CD4-positive, alpha-beta T cell treated with Interleukin-4 for 4 hours (primary cell): ENCODE measurements at regions not wholly inside any gene's neighbourhood (a gene's known extent, or its start where the extent isn't known, plus 50 kb on each side); places are given as distances from the start of the nearest gene placed in this dataset.
"Not testable (repeated sequence)": the region's sequence is repeated elsewhere in the genome, so short reads cannot be mapped to it uniquely, and the experiment has no call there.

Experiments
- DNase-seq: peaks from one replicate; pipeline ENCODE4 v3.0.0-alpha.2; 2020

DNA sequence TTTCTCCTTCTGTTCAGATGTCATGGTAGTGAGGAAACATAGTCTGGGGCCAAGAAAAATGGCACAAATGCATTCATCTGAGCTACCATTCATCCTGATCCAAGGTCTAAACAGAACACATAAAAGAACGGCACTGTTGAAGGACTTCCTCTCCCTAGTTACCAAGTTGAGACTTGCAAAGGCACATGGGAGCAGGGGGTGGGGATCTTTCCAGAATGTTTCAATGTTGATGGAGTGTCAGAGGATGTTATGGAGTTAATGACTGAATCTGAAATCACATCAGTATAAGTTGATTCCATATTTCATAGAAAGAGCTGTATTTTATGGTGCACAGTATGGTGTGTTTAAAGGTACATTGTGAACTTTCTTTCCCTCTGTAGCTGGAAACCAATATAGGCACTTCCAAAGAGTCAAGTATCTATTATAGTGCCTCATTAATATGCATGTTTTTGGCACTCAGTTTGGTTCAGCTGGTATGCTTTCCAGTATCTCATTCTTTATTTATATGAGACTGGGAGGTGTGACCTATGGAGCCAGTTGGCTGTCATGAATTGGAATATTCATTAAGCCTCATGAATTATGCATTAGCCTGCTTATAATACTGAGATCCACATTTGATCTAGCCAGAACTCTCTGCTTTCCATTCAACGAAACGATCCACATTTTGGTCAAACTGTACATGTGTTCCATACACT lies 603.0 kb downstream of the NR2F1-AS1 start:
- DNase-seq: no peak

DNA sequence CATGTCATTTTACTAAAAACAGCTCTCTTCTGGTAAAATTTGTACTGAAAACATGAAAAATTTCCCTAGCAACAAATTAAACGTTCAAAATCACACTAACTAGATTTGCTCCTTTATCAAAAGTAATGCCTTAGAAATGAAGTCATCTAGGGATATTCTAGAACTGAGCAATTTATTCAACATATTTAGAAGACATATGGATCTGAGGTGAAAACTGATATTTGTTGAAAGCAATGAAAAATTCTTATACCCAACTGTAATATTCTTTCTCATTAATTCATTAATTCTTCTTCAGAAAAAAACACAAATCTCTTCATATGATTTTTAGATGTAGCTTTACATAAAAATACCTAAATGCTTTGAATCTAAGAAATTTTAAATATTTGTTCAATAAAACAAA lies 604.9 kb downstream of the NR2F1-AS1 start:
- no peak for DNase-seq

DNA sequence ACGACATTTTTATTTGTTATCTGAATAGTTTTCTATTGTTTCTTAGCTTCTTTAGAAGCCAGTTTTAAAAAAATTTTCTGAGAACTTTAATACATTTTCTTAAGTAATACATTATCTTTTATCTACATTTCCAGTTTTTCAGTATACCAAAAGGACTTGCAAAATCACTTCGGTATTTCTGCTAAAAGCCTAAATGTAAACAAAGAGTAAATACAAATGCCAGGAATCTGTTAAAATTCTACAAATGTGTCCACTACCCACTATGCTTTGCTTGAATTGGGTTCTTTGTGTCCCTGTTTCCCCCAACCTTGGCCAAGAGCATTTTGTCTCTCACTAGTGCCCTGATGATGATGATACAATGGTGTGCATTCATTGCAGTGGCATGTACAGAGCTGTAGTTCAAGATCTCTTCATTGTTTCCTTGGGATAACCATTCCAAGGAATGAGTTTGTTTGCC lies 611.2 kb downstream of the NR2F1-AS1 start:
- DNase-seq: no peak

GRCh38 chr5:92969191-92969780 lies 611.7 kb downstream of the NR2F1-AS1 start:
- DNase-seq: no peak

GRCh38 chr5:92963800-92964199 lies 617.2 kb downstream of the NR2F1-AS1 start:
- no peak for DNase-seq

DNA sequence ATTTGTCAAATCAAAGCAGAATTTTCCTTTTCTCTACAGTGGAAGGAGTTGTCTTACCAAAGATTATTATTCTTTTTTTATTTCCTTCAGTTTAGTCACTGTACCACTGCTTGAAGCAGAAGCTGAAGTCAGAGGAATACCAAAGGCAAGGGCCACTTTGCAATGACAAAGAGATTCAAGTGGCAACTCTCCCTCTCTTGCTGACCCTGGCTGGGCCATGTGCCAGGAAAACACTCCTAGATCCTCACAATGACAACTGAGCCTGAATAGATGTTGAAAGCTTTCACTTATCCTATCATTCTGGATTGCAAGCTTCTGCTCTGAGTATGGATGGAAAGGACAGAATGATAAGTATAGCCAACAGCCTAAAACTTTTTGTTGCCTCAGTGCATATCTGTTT lies 618.3 kb downstream of the NR2F1-AS1 start:
- DNase-seq: no peak

- DNase-seq: no peak
Measured at GRCh38 chr5:92956886-92957285, 624.1 kb downstream of the NR2F1-AS1 start.

DNA sequence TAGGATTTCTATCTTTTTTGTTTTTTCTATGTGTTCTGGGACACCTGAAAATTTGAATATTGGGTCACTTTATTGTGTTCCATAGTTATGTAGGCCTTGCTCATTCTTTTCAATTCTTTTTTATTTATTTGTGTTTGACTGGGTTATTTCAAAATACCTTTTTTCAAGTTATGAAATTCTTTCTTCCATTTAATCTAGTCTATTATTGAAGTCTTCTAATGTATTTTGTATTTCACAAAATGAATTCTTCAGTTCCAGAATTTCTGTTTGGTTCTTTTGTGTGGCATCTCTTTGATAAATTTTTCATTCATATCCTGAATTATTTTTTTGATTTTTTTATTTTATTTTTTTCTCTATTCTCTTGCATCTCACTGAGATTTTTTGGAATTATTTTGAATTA lies 628.8 kb downstream of the NR2F1-AS1 start:
- DNase-seq: no peak

DNA sequence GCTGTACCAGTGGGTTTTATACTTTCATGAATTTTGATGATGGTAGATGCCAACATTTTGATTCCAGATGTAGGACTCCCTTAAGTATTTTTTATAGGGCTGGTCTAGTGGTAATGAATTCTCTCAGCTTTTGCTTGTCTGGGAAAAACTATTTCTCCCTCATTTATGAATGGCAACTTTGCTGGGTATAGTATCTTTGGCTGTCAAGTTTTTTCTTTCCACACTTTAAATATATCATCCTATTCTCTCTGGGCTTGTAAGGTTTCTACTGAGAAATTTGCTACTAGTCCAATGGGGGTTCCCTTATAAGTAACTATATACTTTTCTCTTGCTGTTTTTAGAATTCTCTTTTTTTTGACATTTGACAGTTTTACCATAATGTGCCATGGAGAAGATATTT lies 629.3 kb downstream of the NR2F1-AS1 start:
- no peak for DNase-seq

DNA sequence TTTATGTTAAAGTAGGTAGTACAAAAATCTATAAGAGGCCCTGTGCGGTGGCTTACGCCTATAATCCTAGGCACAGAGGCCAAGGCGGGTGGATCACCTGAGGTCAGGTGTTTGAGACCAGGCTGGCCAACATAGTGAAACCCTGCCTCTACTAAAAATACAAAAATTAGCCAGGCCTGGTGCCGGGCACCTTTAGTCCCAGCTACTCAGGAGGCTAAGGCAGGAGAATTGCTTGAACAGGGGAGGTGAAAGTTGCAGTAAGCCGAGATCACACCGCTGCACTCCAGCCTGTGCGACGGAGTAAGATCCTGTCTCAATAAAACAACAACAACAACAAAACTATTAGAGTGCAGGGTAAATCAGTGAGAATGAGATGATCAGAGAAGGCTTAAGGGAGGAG lies 634.5 kb downstream of the NR2F1-AS1 start:
- DNase-seq: no peak

GRCh38 chr5:92945605-92946097 lies 635.4 kb downstream of the NR2F1-AS1 start:
- DNase-seq: no peak

GRCh38 chr5:92944903-92945604 lies 636.0 kb downstream of the NR2F1-AS1 start:
- DNase-seq: no peak

DNA sequence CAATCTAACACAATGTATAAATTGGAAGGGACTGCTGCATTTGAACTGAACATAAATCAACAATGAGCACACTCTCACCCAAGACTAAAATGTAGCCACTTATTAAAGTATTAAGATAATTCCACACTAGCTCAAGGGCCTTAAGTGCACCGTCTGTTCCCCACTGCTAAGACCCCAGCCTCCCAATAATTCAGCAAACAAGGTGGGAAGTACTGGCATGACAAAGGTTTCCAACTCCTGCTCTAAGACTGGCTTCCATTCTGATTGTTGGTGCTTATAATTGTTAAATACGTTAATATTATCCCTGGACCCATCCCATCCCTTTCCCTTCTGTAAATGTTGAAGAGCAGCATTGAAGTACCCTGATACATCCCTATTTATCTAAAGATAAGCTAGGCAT lies 636.7 kb downstream of the NR2F1-AS1 start:
- DNase-seq: no peak

GRCh38 chr5:92942762-92943161 lies 638.3 kb downstream of the NR2F1-AS1 start:
- DNase-seq: no peak

DNA sequence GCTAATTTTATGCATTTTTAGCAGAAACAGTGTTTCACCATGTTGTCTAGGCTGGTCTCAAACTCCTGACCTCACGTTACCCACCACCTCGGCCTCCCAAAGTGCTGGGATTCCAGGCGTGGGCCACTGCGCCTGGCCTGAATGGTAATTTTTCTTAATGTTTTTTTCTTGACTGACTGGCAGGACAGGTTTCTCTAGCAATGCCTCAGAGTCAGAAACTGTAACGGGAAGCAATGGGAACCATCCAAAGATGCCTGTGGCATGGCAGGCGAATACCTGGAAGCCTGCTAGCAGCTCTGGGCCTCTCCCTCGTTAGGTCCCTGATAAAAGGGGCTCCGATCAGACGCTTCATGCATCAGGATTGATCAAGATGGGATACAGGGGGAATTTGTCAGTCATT lies 639.2 kb downstream of the NR2F1-AS1 start:
- no peak for DNase-seq

DNA sequence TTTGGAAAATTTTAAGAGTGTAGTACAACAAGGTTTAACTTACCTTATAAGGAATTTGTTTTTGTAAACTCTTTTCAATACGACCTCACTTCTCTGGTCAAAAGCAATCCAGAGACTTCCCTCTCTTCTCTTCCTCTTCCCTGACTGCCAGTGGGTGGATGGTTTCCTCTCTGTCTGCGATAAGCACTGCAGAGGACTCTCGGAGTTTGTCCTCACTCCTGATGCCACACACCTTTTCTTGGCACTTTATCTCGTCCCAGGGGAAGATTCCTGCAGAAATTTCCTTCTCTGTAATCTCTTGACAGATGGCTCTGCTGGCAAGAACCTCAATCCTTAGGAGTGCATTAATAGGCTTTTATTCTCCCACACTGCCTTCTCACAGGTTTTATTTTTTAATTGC lies 641.6 kb downstream of the NR2F1-AS1 start:
- no peak for DNase-seq

- DNase-seq: not testable (repeated sequence)
Measured at GRCh38 chr5:92937396-92937795, 643.6 kb downstream of the NR2F1-AS1 start.

DNA sequence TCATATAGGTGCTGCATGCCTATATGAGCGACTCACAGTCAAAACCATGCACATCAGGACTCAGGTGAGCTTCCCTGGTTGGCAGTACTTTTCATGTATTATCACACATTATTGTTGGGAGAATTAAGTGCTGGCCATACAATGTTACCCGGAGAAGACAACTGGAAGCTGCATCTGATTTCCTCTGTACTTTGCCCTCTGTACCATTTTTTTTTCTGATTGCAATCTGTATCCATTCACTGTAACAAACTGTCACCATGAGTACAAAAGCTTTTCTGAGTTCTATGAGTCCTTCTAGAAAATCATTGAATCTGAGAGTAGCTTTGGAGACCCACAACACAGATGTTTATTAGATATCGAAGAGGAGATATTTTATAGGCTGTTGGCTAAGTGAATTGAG lies 651.0 kb downstream of the NR2F1-AS1 start:
- no peak for DNase-seq

- no peak for DNase-seq
Measured at GRCh38 chr5:92927291-92927778, 653.7 kb downstream of the NR2F1-AS1 start.

DNA sequence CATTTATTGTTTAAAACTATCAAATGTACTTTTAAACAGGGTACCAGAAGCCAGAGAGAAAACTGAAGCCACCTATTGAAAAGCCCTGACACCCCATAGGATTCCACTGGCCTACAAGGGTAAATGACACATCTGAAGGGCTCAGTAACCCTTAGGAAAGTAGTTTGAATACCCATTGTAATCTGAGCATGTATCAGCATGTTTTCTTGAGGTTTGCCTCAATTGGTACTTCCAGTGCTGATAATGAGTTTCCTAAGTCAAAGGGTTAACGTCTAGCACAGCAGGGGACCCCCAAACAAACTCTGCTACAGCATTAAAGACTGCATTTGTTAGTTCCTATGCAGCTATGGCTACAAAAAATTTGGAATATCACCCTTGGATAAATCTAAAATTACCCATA lies 657.1 kb downstream of the NR2F1-AS1 start:
- DNase-seq: no peak

- no peak for DNase-seq
Measured at GRCh38 chr5:92922231-92922967, 658.6 kb downstream of the NR2F1-AS1 start.

DNA sequence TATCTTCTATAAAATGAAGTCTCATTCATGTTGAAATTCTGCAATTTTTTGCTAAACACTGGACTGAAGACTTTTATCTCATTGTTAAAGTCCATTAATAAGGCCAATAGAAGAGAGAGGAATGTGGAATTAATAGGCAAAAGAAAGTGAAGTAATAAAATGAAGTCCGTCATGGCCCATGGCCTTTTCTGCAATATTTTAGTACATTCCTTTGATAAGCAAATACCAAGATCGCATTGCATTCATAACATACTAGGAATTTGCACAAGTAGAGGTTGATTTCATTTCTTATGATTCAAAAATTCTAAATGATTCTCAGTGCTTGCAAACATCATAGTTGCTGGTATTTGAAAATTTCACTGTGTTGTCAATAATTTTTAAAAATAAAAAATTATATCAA lies 664.0 kb downstream of the NR2F1-AS1 start:
- no peak for DNase-seq

- DNase-seq: no peak
Measured at GRCh38 chr5:92916036-92916435, 665.0 kb downstream of the NR2F1-AS1 start.
